HCT116 (cell line): ENCODE measurements at regions not wholly inside any gene's neighbourhood (a gene's known extent, or its start where the extent isn't known, plus 50 kb on each side); places are given as distances from the start of the nearest gene placed in this dataset.

Experiments used
- ATAC-seq: fragments of 200-7000 bp; cut with Tn5 transposase; 2 replicates; pipeline ENCODE4 v1.9.1; 2020; ENCODE audit warnings: mild to moderate bottlenecking, moderate library complexity
- BruUV-seq: library from RNA; stranded (reverse); fragments of 400-500 nt; replicated peaks from 2 replicates; lab custom pipeline; 2021; lab: Mats Ljungman, UMichigan
- CTCF ChIA-PET: fragments of 300-600 bp; sonication (Branson Sonifier 250); formaldehyde crosslinking; loops from one replicate; lab custom pipeline; 2021; ENCODE audit warnings: antibody characterized with exemption; lab: Charles Lee
- POLR2A ChIA-PET: fragments of 300-600, 350-600 bp; sonication (Branson Sonifier 250); formaldehyde crosslinking; loops from one replicate; lab custom pipeline; 2021; ENCODE audit warnings: antibody characterized with exemption; lab: Charles Lee
- RAD21 ChIA-PET, 2 experiments: fragments of 300-600 bp; sonication (Branson Sonifier 250); formaldehyde crosslinking; loops; one replicate each; lab custom pipeline; 2023; ENCODE audit warnings: low total read pairs in 2 of 2; ENCODE audit not compliant: uncharacterized antibody in 2 of 2, unreplicated experiment in 2 of 2, low non-redundant PET in 1 of 2; lab: Charles Lee
- DNase-seq: peaks from one replicate; pipeline ENCODE4 v3.0.0-alpha.2; 2010; ENCODE audit warnings: low read depth, low spot score
- H2AFZ ChIP-seq: fragments of 200-600 bp; shearing (Covaris generic), sonication (generic); 2 replicates; pipeline ENCODE4 v1.6.1; 2017; ENCODE audit warnings: low read depth, mixed run types, mixed read lengths, antibody characterized with exemption, low read length; ENCODE audit not compliant: poor library complexity, severe bottlenecking
- H3K27ac ChIP-seq: 2 replicates; pipeline ENCODE4 v1.5.1; 2012; ENCODE audit warnings: low read depth, low read length
- H3K27me3 ChIP-seq: fragments of 200-600 bp; sonication (generic); 2 replicates; pipeline ENCODE4 v1.6.1; 2016; ENCODE audit warnings: mixed run types, low read length, mixed read lengths; ENCODE audit not compliant: insufficient read depth
- H3K36me3 ChIP-seq, 2 experiments: fragments of 200-500 bp in 1 of 2; fragments of 200-600 bp in 1 of 2; sonication (Bioruptor generic) in 1 of 2; sonication (generic) in 1 of 2; 2 replicates each; pipeline versions ENCODE4 v1.5.1 to v1.6.1; 2014 to 2016; ENCODE audit warnings: low read length in 2 of 2, inconsistent platforms in 1 of 2, mixed read lengths in 1 of 2, mixed run types in 1 of 2; ENCODE audit not compliant: insufficient read depth in 2 of 2, control insufficient read depth in 1 of 2
- H3K4me1 ChIP-seq, 2 experiments: fragments of 200-600 bp in 1 of 2; sonication (generic) in 1 of 2; 2 replicates each; pipeline versions ENCODE4 v1.5.1 to v1.6.1; 2012 to 2017; ENCODE audit warnings: low read length in 2 of 2, inconsistent platforms in 1 of 2, mild to moderate bottlenecking in 1 of 2, mixed read lengths in 1 of 2, mixed run types in 1 of 2, moderate library complexity in 1 of 2; ENCODE audit not compliant: insufficient read depth in 2 of 2, control insufficient read depth in 1 of 2
- H3K4me2 ChIP-seq: fragments of 200-600 bp; sonication (generic); 2 replicates; pipeline ENCODE4 v1.6.1; 2017; ENCODE audit warnings: mixed run types, low read length, mixed read lengths
- H3K4me3 ChIP-seq, 2 experiments: fragments of 200-600 bp in 1 of 2; sonication (generic) in 1 of 2; replicated peaks in 1 of 2; 2 replicates each; pipeline ENCODE4 v1.5.1; 2011 to 2016; ENCODE audit warnings: low read length in 2 of 2, control low read depth in 1 of 2, low read depth in 1 of 2, mild to moderate bottlenecking in 1 of 2, mixed read lengths in 1 of 2, mixed run types in 1 of 2
- H3K79me2 ChIP-seq: fragments of 200-600 bp; sonication (generic); 2 replicates; pipeline ENCODE4 v1.6.1; 2017; ENCODE audit warnings: mild to moderate bottlenecking, mixed run types, low read length, moderate library complexity, mixed read lengths; ENCODE audit not compliant: insufficient read depth
- H3K9ac ChIP-seq: fragments of 200-600 bp; sonication (generic); 2 replicates; pipeline ENCODE4 v1.6.1; 2016; ENCODE audit warnings: low read length, mixed read lengths
- H3K9me2 ChIP-seq: fragments of 200-600 bp; sonication (generic), shearing (Covaris generic); 2 replicates; pipeline ENCODE4 v1.6.1; 2017; ENCODE audit warnings: mixed run types, mild to moderate bottlenecking, moderate library complexity; ENCODE audit not compliant: insufficient read depth
- H3K9me3 ChIP-seq, 2 experiments: fragments of 200-500 bp in 1 of 2; fragments of 200-600 bp in 1 of 2; sonication (Bioruptor generic) in 1 of 2; sonication (generic) in 1 of 2; 2 replicates each; pipeline ENCODE4 v1.6.1; 2014 to 2017; ENCODE audit warnings: low read length in 2 of 2, mixed read lengths in 2 of 2, inconsistent platforms in 1 of 2, low read depth in 1 of 2, mild to moderate bottlenecking in 1 of 2, mixed run types in 1 of 2, moderate library complexity in 1 of 2; ENCODE audit not compliant: control insufficient read depth in 1 of 2, insufficient read depth in 1 of 2
- H4K20me1 ChIP-seq: fragments of 200-600 bp; sonication (generic), shearing (Covaris generic); 2 replicates; pipeline ENCODE4 v1.6.1; 2017; ENCODE audit warnings: mixed run types, mild to moderate bottlenecking, moderate library complexity; ENCODE audit not compliant: insufficient read depth
- CEBPB ChIP-seq: IDR thresholded peaks from 2 replicates; pipeline ENCODE4 v1.6.1; 2012; ENCODE audit warnings: low read depth
- CTCF ChIP-seq, 3 experiments: fragments of 200-600 bp in 1 of 3; sonication (generic) in 1 of 3; IDR thresholded peaks in 2 of 3; conservative IDR thresholded peaks in 1 of 3; 2 replicates each; pipeline ENCODE4 v1.5.1; 2012 to 2017; ENCODE audit warnings: low read depth in 2 of 3, low read length in 2 of 3, antibody characterized with exemption in 1 of 3, borderline replicate concordance in 1 of 3, control low read depth in 1 of 3, mild to moderate bottlenecking in 1 of 3, mixed read lengths in 1 of 3, mixed run types in 1 of 3, moderate library complexity in 1 of 3; ENCODE audit not compliant: insufficient read depth in 1 of 3
- EGR1 ChIP-seq: IDR thresholded peaks from 2 replicates; pipeline ENCODE4 v1.6.1; 2012; ENCODE audit warnings: low read depth
- ELF1 ChIP-seq: IDR thresholded peaks from 2 replicates; pipeline ENCODE4 v1.6.1; 2012; ENCODE audit warnings: low read depth, borderline replicate concordance
- EZH2phosphoT487 ChIP-seq: fragments of 200-600 bp; IDR thresholded peaks from 2 replicates; pipeline ENCODE4 v1.6.1; 2018; ENCODE audit warnings: antibody characterized with exemption, borderline replicate concordance
- FOSL1 ChIP-seq: IDR thresholded peaks from 2 replicates; pipeline ENCODE4 v1.6.1; 2012; ENCODE audit warnings: low read depth
- MAX ChIP-seq: IDR thresholded peaks from 2 replicates; pipeline ENCODE4 v1.6.1; 2012
- RAD21 ChIP-seq: IDR thresholded peaks from 2 replicates; pipeline ENCODE4 v1.6.1; 2012; ENCODE audit warnings: low read depth, mild to moderate bottlenecking
- SIN3A ChIP-seq: IDR thresholded peaks from 2 replicates; pipeline ENCODE4 v1.6.1; 2012; ENCODE audit warnings: low read depth
- SP1 ChIP-seq: IDR thresholded peaks from 2 replicates; pipeline ENCODE4 v1.6.1; 2012; ENCODE audit warnings: low read depth
- SRF ChIP-seq: IDR thresholded peaks from 2 replicates; pipeline ENCODE4 v1.6.1; 2012; ENCODE audit warnings: low read depth
- TCF7L2 ChIP-seq: IDR thresholded peaks from 2 replicates; pipeline ENCODE4 v1.7.0; 2011; ENCODE audit warnings: borderline replicate concordance, inconsistent platforms; ENCODE audit not compliant: insufficient read depth, insufficient read length; ENCODE audit errors: extremely low read depth
- YY1 ChIP-seq: IDR thresholded peaks from 2 replicates; pipeline ENCODE4 v1.6.1; 2011; ENCODE audit warnings: low read length, low read depth, moderate library complexity, mild to moderate bottlenecking; ENCODE audit not compliant: insufficient replicate concordance; ENCODE audit errors: extremely low read depth
- ZFX ChIP-seq: fragments of 450-650 bp; IDR thresholded peaks from 2 replicates; pipeline ENCODE4 v1.6.1; 2017
- intact Hi-C: fragments of 100-400 bp; cut with micrococcal nuclease; formaldehyde crosslinking; loops from 2 replicates; pipeline ENCODE4 v1.10.0; 2022
- TF ChIP-seq, protein P1 (sequence below): IDR thresholded peaks from 2 replicates; pipeline ENCODE4 v1.6.1; 2012
- TF ChIP-seq, protein P2 (sequence below): IDR thresholded peaks from 2 replicates; pipeline ENCODE4 v1.6.1; 2012; ENCODE audit warnings: low read depth

DNA sequence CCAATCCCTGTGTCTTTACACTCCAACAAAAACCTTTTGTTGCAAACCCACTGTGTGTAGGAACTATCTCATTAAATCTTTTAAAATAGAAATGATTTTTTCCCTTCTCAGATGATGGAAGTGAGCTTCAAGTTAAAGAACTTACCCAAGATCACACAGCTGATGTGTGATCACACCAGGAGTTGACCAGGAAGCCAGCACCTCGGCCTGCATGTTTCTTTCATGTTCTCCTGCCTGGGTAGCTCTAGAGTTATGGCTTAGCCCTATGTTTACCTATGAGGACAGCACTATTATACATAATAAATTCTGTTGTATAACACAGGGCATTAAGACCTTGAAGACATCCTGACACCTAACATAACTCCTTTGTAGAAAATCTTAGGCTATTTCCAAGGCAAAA, 132.1 kb upstream of the KLHL25 start:
- H3K9me3 ChIP-seq = no peaks in the 10 kb centered on the region
- RAD21 ChIA-PET = no interaction called here
- TF ChIP-seq, protein P1, sequence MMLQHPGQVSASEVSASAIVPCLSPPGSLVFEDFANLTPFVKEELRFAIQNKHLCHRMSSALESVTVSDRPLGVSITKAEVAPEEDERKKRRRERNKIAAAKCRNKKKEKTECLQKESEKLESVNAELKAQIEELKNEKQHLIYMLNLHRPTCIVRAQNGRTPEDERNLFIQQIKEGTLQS = no peak
- TF ChIP-seq MAX (no peak), TCF7L2 (no peak), YY1 (no peak), CEBPB (no peak), ELF1 (no peak), SIN3A (no peak), FOSL1 (no peak), EGR1 (no peak)
- no peaks in the 10 kb centered on the region for H3K36me3 ChIP-seq
- DNase-seq = no peak
- POLR2A ChIA-PET = no interaction called here
- intact Hi-C loops = no loop called here
- peaks cover 6% of the 10 kb centered on the region; the same call in 1 of the 2 replicates for H3K27me3 ChIP-seq
- no peaks in the 10 kb centered on the region for H3K4me1 ChIP-seq
- no peak for ATAC-seq
- H2AFZ ChIP-seq = no peak overlapping the region
- H3K27ac ChIP-seq = no peak overlapping the region
- CTCF ChIA-PET = no interaction called here
- no peaks in the 10 kb centered on the region for H4K20me1 ChIP-seq
- H3K4me2 ChIP-seq = no peak overlapping the region
- no peaks in the 10 kb centered on the region for H3K9me2 ChIP-seq
- no peak overlapping the region for H3K9ac ChIP-seq
- no TSS peak for BruUV-seq
- no peak overlapping the region for H3K4me3 ChIP-seq
- H3K79me2 ChIP-seq = no peaks in the 10 kb centered on the region

DNA sequence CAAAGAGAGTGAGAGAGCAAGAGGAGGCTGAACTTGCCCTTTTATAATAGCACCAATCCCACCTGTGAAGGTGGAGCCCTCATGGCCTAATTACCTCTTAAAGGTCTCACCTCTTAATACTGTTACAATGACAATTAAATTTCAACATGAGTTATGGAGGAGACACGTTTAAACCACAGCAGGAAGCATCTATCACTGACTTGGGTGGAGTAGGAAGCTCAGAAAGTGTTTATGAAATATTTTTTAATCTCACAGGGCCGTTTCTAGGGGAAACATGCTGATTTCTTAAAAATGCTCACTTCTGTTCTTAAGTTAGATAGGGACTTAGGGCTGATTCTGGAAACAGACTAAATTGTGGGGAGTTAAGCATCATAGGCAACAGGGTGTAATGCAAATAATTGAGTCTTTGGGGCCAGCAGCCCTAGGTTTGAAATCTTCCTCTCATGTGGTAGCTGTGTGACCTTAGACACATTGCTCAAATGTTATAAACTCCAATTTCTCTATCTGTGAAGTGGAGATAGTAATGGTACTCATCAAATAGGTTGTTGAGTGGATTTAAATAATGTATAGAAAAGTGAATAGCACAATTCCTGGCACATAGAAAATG, 133.3 kb upstream of the KLHL25 start:
- H3K27ac ChIP-seq = no peak overlapping the region
- CTCF ChIA-PET = no interaction called here
- TF ChIP-seq SP1 = no peak
- TF ChIP-seq RAD21 = no peak
- TF ChIP-seq YY1 = no peak
- no peak for TF ChIP-seq EZH2phosphoT487
- no peak for TF ChIP-seq SRF
- no peak for TF ChIP-seq ELF1
- TF ChIP-seq SIN3A = no peak
- no peak for TF ChIP-seq FOSL1
- no peak for TF ChIP-seq ZFX
- no peak for TF ChIP-seq CTCF (IDR thresholded peaks at IDR 0.05 in 2 of 3, conservative IDR thresholded peaks at IDR 0.05 in 1 of 3; ENCODE audit: borderline replicate concordance in 1 of 3, insufficient read depth in 1 of 3, low read depth in 2 of 3, low read length in 2 of 3)
- TF ChIP-seq, protein P2, sequence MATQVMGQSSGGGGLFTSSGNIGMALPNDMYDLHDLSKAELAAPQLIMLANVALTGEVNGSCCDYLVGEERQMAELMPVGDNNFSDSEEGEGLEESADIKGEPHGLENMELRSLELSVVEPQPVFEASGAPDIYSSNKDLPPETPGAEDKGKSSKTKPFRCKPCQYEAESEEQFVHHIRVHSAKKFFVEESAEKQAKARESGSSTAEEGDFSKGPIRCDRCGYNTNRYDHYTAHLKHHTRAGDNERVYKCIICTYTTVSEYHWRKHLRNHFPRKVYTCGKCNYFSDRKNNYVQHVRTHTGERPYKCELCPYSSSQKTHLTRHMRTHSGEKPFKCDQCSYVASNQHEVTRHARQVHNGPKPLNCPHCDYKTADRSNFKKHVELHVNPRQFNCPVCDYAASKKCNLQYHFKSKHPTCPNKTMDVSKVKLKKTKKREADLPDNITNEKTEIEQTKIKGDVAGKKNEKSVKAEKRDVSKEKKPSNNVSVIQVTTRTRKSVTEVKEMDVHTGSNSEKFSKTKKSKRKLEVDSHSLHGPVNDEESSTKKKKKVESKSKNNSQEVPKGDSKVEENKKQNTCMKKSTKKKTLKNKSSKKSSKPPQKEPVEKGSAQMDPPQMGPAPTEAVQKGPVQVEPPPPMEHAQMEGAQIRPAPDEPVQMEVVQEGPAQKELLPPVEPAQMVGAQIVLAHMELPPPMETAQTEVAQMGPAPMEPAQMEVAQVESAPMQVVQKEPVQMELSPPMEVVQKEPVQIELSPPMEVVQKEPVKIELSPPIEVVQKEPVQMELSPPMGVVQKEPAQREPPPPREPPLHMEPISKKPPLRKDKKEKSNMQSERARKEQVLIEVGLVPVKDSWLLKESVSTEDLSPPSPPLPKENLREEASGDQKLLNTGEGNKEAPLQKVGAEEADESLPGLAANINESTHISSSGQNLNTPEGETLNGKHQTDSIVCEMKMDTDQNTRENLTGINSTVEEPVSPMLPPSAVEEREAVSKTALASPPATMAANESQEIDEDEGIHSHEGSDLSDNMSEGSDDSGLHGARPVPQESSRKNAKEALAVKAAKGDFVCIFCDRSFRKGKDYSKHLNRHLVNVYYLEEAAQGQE = no peak

More for the DNA sequence above, 133.3 kb upstream of the KLHL25 start:
- H3K9me3 ChIP-seq = no peaks in the 10 kb centered on the region
- no peak overlapping the region for H2AFZ ChIP-seq
- no peaks in the 10 kb centered on the region for H3K36me3 ChIP-seq
- no peaks in the 10 kb centered on the region for H3K4me1 ChIP-seq
- no peaks in the 10 kb centered on the region for H3K79me2 ChIP-seq
- RAD21 ChIA-PET = no interaction called here
- DNase-seq (no peak), ATAC-seq (no peak)
- intact Hi-C loops = no loop called here
- no peak overlapping the region for H3K9ac ChIP-seq
- H3K27me3 ChIP-seq = peaks cover 6% of the 10 kb centered on the region; the same call in 1 of the 2 replicates
- H3K9me2 ChIP-seq = no peaks in the 10 kb centered on the region
- no peak overlapping the region for H3K4me3 ChIP-seq
- H3K4me2 ChIP-seq = no peak overlapping the region
- H4K20me1 ChIP-seq = no peaks in the 10 kb centered on the region
- BruUV-seq = no TSS peak
- POLR2A ChIA-PET = no interaction called here
